Esophagus muscularis mucosa (tissue), 4 donors: ENCODE measurements at regions not wholly inside any gene's neighbourhood (a gene's known extent, or its start where the extent isn't known, plus 50 kb on each side); places are given as distances from the start of the nearest gene placed in this dataset.

Source experiments
- CTCF ChIP-seq, 3 experiments: fragments of 200-600 bp in 2 of 3; fragments of 450-650 bp in 1 of 3; sonication (generic) in 2 of 3; IDR thresholded peaks; one replicate each; pipeline ENCODE4 v1.5.1; 2017 to 2019; ENCODE audit warnings: antibody characterized with exemption in 3 of 3, mild to moderate bottlenecking in 2 of 3, moderate library complexity in 1 of 3
- EP300 ChIP-seq: sonication (generic); formaldehyde crosslinking; IDR thresholded peaks from one replicate; pipeline ENCODE4 v1.6.1; 2017; ENCODE audit warnings: antibody characterized with exemption
- POLR2A ChIP-seq: fragments of 450-650 bp; IDR thresholded peaks from one replicate; pipeline ENCODE4 v1.6.1; 2017; ENCODE audit warnings: antibody characterized with exemption, moderate library complexity, mild to moderate bottlenecking, low read depth

DNA sequence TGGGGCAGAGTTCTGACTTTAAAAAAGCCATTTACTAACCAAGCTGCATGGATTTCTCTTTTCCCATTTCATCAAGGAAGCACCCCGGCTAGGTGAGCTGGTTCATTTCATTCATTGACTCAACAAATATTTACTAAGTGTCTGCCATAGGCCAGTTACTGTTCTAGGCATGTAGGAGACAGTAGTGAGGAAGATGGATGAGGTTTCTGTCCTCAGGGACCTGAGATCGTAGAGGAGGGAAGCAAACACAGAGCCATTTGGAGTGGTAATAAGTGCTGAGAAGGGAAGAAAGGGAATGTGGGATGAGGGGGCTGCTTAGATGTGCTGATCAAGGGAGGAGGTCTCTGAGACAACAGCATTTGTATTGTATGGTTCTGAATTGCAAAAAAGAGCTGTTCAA lies 120.4 kb downstream of the C9orf152 start:
- no peak for TF ChIP-seq CTCF (IDR thresholded peaks at IDR 0.05)
- TF ChIP-seq EP300 = no peak
- no peak for TF ChIP-seq POLR2A
